SU-DHL-6 (cell line): ENCODE measurements at regions not wholly inside any gene's neighbourhood (a gene's known extent, or its start where the extent isn't known, plus 50 kb on each side); places are given as distances from the start of the nearest gene placed in this dataset.

Source experiments
- H2AFZ ChIP-seq: fragments of 200-600 bp; sonication (generic); 2 replicates; pipeline ENCODE4 v1.6.1; 2014; ENCODE audit warnings: low read depth, mild to moderate bottlenecking, moderate library complexity, mixed read lengths, antibody characterized with exemption, low read length; ENCODE audit not compliant: severe bottlenecking
- H3F3A ChIP-seq: fragments of 200-600 bp; shearing (Covaris generic); 2 replicates; pipeline ENCODE4 v1.6.0; 2016; ENCODE audit warnings: antibody characterized with exemption, mild to moderate bottlenecking; ENCODE audit not compliant: insufficient read depth
- H3K27ac ChIP-seq: fragments of 200-600 bp; sonication (generic); 2 replicates; pipeline ENCODE4 v1.5.1; 2016; ENCODE audit warnings: low read depth, mild to moderate bottlenecking, low read length, moderate library complexity, mixed read lengths
- H3K27me3 ChIP-seq: fragments of 200-600 bp; sonication (generic), shearing (Covaris generic); 2 replicates; pipeline ENCODE4 v1.6.0; 2014; ENCODE audit warnings: mild to moderate bottlenecking, low read length
- H3K36me3 ChIP-seq: fragments of 200-600 bp; sonication (generic); 2 replicates; pipeline ENCODE4 v1.6.1; 2014; ENCODE audit warnings: mild to moderate bottlenecking, low read length, mixed read lengths
- H3K4me2 ChIP-seq: fragments of 300-600, 200-600 bp; shearing (Covaris generic), sonication (generic); 2 replicates; pipeline ENCODE4 v1.6.0; 2014; ENCODE audit warnings: low read length, low read depth, mild to moderate bottlenecking; ENCODE audit not compliant: poor library complexity, severe bottlenecking
- H3K4me3 ChIP-seq: fragments of 200-600 bp; sonication (generic); 2 replicates; pipeline ENCODE4 v1.5.1; 2014; ENCODE audit warnings: antibody characterized with exemption, low read length, mild to moderate bottlenecking, mixed read lengths; ENCODE audit not compliant: insufficient read depth, poor library complexity, severe bottlenecking
- H3K79me2 ChIP-seq: fragments of 200-600 bp; sonication (generic); 2 replicates; pipeline ENCODE4 v1.6.1; 2014; ENCODE audit warnings: mild to moderate bottlenecking, low read length, moderate library complexity; ENCODE audit not compliant: insufficient read depth
- H3K9ac ChIP-seq: fragments of 200-600 bp; sonication (generic); 2 replicates; pipeline ENCODE4 v1.7.0; 2014; ENCODE audit warnings: mild to moderate bottlenecking, low read length
- H3K9me2 ChIP-seq: fragments of 200-600 bp; sonication (generic); replicated peaks from 2 replicates; pipeline ENCODE4 v1.6.1; 2014; ENCODE audit warnings: low read length; ENCODE audit not compliant: insufficient read depth
- H3K9me3 ChIP-seq: fragments of 200-600 bp; sonication (generic); 2 replicates; pipeline ENCODE4 v1.6.1; 2014; ENCODE audit warnings: low read length, mixed read lengths; ENCODE audit not compliant: insufficient read depth
- H4K20me1 ChIP-seq: fragments of 200-600 bp; sonication (generic); 2 replicates; pipeline ENCODE4 v1.6.1; 2014; ENCODE audit warnings: low read depth, mild to moderate bottlenecking, antibody characterized with exemption, low read length, moderate library complexity, mixed read lengths
- EZH2phosphoT487 ChIP-seq: fragments of 200-600 bp; sonication (generic), shearing (Covaris generic); conservative IDR thresholded peaks from 2 replicates; pipeline ENCODE4 v1.6.1; 2018; ENCODE audit warnings: mild to moderate bottlenecking, antibody characterized with exemption, low read length, moderate library complexity, mixed read lengths
- TF ChIP-seq, protein P1 (sequence below): fragments of 200-600 bp; sonication (generic); IDR thresholded peaks from one replicate; pipeline ENCODE4 v1.5.1; 2017; ENCODE audit warnings: antibody characterized with exemption, mild to moderate bottlenecking, low read length, moderate library complexity; ENCODE audit not compliant: insufficient read depth, poor library complexity, severe bottlenecking

DNA sequence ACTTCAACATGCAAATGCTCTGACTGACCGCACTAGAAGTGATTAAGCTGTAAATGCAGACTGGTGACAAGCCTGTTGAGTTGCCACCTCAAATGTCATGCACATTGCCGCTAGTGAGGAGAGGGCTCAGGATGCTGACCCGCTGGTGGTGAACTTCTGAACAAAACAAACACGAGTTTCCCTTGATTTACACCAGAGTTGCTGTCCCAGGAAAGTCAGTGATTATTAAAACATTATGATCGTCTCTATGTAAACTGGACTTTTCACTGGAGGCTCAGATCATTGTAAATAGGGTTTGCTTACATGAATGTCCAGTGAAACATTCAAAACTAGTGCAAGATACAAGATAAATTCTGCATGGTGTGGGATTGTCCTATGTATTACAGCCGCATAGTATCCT lies 420.1 kb downstream of the PREX1 start:
- no peak for TF ChIP-seq EZH2phosphoT487
- TF ChIP-seq, protein P1, sequence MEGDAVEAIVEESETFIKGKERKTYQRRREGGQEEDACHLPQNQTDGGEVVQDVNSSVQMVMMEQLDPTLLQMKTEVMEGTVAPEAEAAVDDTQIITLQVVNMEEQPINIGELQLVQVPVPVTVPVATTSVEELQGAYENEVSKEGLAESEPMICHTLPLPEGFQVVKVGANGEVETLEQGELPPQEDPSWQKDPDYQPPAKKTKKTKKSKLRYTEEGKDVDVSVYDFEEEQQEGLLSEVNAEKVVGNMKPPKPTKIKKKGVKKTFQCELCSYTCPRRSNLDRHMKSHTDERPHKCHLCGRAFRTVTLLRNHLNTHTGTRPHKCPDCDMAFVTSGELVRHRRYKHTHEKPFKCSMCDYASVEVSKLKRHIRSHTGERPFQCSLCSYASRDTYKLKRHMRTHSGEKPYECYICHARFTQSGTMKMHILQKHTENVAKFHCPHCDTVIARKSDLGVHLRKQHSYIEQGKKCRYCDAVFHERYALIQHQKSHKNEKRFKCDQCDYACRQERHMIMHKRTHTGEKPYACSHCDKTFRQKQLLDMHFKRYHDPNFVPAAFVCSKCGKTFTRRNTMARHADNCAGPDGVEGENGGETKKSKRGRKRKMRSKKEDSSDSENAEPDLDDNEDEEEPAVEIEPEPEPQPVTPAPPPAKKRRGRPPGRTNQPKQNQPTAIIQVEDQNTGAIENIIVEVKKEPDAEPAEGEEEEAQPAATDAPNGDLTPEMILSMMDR = no peak
- H3K9me2 ChIP-seq = no peaks in the 10 kb centered on the region

GRCh38 chr20:48406912-48407340 lies 420.9 kb downstream of the PREX1 start:
- no peak overlapping the region for H3K27ac ChIP-seq
- no peak overlapping the region for H3K9ac ChIP-seq
- H3K4me2 ChIP-seq = no peak overlapping the region
- no peaks in the 10 kb centered on the region for H3K9me2 ChIP-seq
- no peak overlapping the region for H2AFZ ChIP-seq
- no peaks in the 10 kb centered on the region for H3K36me3 ChIP-seq
- H3K9me3 ChIP-seq = no peaks in the 10 kb centered on the region
- H4K20me1 ChIP-seq = no peaks in the 10 kb centered on the region
- no peak overlapping the region for H3K4me3 ChIP-seq
- H3F3A ChIP-seq = no peaks in the 10 kb centered on the region
- H3K79me2 ChIP-seq = no peaks in the 10 kb centered on the region
- no peaks in the 10 kb centered on the region for H3K27me3 ChIP-seq
- no peak for TF ChIP-seq EZH2phosphoT487
- TF ChIP-seq, protein P1 = no peak

More for the DNA sequence above, 420.1 kb downstream of the PREX1 start:
- Histone ChIP-seq H3K9ac (no peak overlapping the region), H3K27ac (no peak overlapping the region), H4K20me1 (no peaks in the 10 kb centered on the region), H3K9me3 (no peaks in the 10 kb centered on the region), H2AFZ (no peak overlapping the region), H3K79me2 (no peaks in the 10 kb centered on the region), H3F3A (no peaks in the 10 kb centered on the region), H3K4me2 (no peak overlapping the region), H3K27me3 (no peaks in the 10 kb centered on the region), H3K36me3 (no peaks in the 10 kb centered on the region), H3K4me3 (no peak overlapping the region)

DNA sequence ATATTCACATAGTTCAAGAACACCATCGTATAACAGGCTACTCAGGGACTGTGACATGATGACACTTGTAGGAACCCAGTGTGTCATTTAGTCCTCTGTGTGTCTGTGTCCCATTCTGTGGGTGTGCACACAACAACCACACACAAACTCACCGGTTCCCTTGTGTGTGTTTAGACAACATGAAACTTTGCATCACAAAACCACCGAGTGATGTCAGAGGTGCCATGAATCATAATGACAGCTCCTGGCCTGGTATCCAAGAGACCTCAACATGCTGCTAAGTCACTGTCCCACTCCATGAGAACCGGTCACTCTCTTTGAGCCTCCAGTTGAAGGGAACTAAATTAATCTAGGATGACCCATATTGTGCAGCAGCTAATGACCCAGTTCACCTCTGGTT lies 421.3 kb downstream of the PREX1 start:
- no peak for TF ChIP-seq EZH2phosphoT487
- TF ChIP-seq, protein P1 = no peak
- Histone ChIP-seq H3F3A (no peaks in the 10 kb centered on the region), H3K79me2 (no peaks in the 10 kb centered on the region), H3K9ac (no peak overlapping the region), H2AFZ (no peak overlapping the region), H3K9me3 (no peaks in the 10 kb centered on the region), H3K36me3 (no peaks in the 10 kb centered on the region), H3K4me2 (no peak overlapping the region), H3K9me2 (no peaks in the 10 kb centered on the region), H3K4me3 (no peak overlapping the region), H3K27me3 (no peaks in the 10 kb centered on the region), H3K27ac (no peak overlapping the region), H4K20me1 (no peaks in the 10 kb centered on the region)

DNA sequence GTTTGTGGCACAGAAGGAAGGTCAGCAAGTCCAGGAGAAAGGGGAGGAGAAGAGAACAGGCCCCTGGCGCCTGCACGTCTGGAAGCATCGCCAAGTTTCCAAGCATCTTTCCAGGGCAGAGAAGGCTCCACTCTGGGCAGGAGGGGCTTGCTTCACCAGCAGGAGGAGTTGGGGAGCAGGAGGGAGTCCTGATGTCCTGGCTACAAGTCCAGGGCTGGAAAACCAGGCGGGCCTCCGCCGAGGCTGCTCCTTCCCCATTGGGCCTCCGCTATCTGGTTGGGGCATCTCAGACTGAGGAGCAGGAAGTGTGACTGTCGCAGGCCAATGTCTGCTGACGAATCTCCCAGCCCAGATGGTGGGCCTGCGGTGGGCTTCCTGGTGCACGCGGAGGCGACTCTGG lies 421.9 kb downstream of the PREX1 start:
- Histone ChIP-seq H3K4me2 (no peak overlapping the region), H2AFZ (no peak overlapping the region), H3K79me2 (no peaks in the 10 kb centered on the region), H3K9ac (no peak overlapping the region), H3K4me3 (no peak overlapping the region), H4K20me1 (no peaks in the 10 kb centered on the region), H3K9me3 (no peaks in the 10 kb centered on the region), H3K9me2 (no peaks in the 10 kb centered on the region), H3K27me3 (no peaks in the 10 kb centered on the region), H3K27ac (no peak overlapping the region), H3F3A (no peaks in the 10 kb centered on the region), H3K36me3 (no peaks in the 10 kb centered on the region)
- TF ChIP-seq, protein P1 = no peak
- TF ChIP-seq EZH2phosphoT487 = no peak
